ENCODE measurements at regions not wholly inside any gene's neighbourhood (a gene's known extent, or its start where the extent isn't known, plus 50 kb on each side); places are given as distances from the start of the nearest gene placed in this dataset.

DNA sequence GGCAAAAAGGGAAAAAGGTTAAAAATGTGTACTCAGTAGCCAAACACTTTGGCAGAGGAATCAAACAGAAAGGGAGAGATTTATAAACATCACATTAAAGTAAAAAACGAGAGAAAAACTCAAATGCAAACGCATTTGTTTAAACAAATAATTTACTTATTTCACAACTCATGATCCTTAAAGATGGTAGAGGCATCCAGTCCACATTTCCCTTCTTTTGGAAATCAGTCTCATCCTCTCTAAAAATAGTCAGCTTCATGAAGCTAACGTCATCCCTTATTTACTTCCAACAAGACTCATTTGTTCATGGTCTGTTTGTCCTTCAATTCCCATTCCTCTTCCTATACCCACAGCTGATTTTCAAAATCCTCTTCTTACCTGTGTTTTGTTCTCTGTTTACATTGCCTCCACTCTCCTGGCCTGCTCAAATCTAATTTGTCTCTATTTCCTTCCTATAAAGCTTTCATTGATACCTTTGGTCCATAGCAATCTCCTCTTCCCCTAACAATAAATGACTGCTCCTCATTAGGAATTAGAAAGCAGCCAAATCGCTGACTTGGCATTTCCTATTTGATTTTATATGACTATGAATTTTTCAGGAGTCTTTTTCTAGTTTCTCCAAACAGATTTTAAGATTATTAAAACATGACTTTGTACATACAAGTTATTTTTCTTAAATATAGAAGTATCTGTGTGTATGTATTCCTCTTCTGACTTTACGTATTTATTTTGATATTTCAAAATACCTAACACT lies 805.3 kb downstream of the TLE1 start:
- DNase-seq, result no peak

- DNase-seq, result no peak
Measured at GRCh38 chr9:80883426-80883825, 805.9 kb downstream of the TLE1 start.

- no peak for DNase-seq
Measured at GRCh38 chr9:80881940-80882339, 807.4 kb downstream of the TLE1 start.

DNA sequence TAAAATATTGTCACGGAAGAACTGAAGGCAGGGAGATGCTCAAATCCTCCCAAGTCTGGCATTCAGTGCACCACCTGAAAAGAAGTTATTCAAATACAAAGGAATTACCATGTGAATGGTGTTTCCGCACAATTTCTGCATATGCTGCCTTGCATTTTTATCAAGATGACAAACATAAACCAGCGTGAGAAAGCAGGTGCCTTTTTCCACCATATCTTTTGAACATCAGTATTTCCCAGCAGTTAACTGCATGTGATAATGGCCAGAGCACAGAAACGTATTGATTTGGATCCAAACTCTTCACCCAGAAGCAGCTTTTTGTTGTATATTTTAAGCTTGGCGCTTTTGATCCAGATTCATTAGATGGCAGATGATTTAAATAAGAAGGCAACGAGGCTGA lies 808.0 kb downstream of the TLE1 start:
- DNase-seq, result no peak

DNA sequence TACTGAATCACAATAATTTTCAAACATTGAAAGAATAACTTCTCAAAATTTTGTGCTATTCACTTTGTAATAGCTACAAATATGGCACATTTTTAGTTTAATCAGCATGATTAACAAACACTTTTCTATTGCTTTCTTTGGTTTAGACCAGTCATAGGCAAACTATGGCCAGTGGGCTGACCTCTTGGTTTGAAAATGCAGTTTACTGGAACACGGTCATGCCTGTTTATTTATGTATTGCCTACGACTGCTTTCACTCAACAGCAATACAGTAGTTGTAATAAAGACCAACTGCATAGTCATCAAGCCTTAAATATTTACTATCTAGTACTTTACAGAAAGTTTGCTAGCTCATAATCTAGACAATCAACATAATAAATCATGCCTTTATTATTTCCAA lies 810.8 kb downstream of the TLE1 start:
- no peak for DNase-seq

- no peak for DNase-seq
Measured at GRCh38 chr9:80875947-80876346, 813.4 kb downstream of the TLE1 start.

DNA sequence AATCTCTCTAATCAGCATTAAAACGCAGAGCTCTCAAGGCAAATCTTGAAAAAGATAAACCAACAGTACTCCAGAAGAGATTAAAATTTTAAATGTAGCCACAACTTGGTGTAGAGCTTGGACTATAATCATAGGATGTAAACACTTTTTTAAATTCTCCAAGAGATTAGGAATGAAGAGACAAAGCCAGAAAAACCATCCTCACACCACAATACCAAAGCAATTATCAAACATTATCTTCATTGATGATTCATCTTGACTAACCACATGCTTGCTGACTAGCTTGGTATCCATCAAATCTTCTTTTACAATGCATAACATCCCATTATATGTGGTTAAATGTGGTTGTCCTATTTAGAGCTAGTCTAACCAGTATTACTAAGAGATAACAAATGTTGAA lies 815.1 kb downstream of the TLE1 start:
- no peak for DNase-seq

GRCh38 chr9:80873861-80874260 lies 815.5 kb downstream of the TLE1 start:
- no peak for DNase-seq

DNA sequence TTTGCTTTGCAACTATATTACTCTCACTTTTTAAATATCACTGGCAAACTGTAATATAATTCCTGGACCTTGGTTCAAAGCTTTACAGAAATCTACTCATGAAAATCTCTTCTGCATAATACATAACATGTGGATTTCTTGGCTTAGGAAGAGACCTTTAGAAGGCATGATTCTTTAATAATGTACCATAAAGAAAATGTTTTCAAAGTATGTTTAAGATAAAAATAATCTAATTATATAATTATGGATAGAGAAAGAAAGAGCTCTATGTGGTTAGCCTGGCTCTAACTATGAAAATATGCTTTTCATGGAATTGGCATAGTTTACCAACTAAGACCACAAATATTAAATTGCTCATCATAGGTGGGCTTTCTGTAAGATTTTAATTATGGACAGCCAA lies 817.8 kb downstream of the TLE1 start:
- no peak for DNase-seq

GRCh38 chr9:80867731-80868130 lies 821.6 kb downstream of the TLE1 start:
- no peak for DNase-seq

GRCh38 chr9:80866576-80867227 lies 822.6 kb downstream of the TLE1 start:
- no peak for DNase-seq

DNA sequence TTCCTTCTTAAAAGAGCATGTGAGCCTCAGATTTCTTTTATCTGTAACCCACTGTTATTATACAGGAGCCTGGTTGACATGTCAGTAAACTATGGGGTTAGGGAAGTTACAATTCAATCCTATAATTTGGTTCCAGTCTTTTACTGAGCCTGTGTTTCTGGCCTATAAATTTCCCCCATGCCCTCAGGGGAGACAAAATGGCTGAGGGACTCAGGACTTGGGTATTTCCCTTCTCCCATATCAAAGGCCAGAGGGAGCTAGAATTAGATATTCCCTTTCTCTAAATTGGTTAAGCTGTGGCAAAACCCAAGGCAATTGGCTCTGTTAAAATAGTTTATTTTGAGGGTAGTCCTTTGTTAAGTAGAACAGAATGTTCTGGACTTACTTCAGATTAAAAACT lies 823.2 kb downstream of the TLE1 start:
- no peak for DNase-seq

- DNase-seq, result peak; percentile 6
Measured at GRCh38 chr9:80843028-80843427, 846.3 kb downstream of the TLE1 start.

DNA sequence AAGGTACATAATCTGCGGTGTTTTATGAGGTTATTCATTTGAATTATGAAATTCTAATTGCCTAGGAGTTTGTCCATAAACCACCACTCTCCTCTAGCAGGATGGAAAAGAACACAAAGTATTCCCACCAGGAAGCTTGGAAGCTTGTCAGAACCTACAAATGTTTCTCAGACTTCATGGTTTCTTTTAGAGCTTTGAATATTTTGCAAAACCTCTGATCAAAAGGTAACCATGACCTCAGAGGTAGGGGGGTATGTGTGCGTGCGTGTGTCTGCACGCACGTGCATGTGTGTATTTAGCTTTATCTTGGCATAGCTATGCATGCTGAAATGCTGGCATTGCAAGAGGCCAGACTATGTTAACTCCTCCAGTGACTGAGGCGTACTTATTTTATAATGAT lies 847.0 kb downstream of the TLE1 start:
- no peak for DNase-seq

GRCh38 chr9:80841888-80842287 lies 847.5 kb downstream of the TLE1 start:
- no peak for DNase-seq

DNA sequence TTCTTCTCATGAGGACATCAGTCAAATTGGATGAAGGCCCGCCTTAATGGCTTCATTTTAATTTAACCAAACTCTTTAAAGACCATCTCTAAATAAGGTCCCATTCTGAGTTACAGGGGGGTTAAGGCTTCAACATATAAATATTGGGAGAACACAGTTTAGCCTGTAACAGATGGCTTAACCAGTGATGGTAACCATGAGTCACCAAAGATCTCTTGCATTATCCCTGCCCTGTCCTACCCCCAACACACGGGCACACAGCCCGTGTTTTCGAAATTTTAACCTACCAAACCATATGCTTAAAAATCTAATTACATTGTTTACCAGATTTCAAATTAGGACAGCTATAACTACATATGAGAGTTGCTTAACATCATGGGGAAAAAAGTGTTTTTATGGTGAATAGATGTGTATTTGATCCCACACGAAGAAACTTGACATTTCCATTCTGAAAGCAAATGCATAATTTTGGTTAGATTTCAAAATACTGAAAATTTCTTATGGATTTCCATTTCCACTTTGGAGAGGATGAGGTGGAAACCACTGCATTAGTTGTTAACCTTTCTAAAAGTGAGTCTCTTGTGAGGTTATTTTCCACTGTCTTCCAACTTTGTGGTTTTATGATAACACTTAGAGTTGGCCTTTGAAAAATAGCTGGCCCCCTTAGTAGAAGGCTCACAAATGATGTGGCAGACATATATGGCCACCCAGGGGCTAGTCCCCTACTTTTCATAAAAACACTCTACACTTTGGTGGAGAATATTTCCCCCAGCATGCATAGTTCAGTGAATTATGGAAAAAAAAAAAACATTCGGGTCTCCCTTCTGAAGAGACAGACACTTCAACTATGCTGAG lies 849.3 kb downstream of the TLE1 start:
- peak; percentile 98 for DNase-seq

- no peak for DNase-seq
Measured at GRCh38 chr9:80836013-80836412, 853.3 kb downstream of the TLE1 start.

DNA sequence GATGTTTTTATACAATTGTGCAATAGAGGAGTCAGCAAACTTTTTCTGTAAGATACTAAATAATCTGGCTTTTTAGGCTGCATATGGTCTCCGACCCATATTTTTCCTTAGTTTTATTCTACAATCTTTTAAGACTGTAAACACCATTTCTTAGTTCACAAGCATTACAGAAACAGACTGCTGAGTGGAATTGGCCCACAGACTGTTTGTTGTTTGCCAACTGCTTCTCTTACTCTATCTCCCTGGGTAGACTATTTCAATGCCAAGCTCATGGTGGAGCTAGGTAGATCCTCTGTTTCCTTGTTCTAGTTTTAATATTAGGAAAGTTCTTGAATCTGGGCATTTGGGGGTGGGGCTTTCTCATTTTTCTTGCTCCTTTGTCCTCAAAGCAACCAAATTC lies 857.6 kb downstream of the TLE1 start:
- no peak for DNase-seq

DNA sequence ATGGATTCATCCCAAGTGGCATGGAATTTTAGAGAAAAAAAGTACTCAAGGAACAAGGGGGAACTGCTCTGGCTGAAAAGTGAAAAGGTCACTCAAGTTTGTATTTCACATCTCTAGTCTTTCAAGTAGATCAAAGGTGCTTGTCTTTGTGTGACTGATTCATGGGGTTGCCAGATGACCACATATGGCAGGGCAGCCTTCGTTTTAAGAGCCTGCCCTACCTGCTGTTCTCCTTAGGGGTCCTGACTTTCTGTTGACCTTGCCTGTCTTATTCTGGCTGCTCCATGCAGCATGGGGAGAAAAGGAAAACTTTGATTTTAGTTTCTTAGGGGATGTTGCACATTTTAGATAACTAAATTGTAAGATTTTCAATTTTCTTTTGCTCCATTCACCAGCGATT lies 877.7 kb downstream of the TLE1 start:
- peak; percentile 50 for DNase-seq

GRCh38 chr9:80811003-80811402 lies 878.3 kb downstream of the TLE1 start:
- DNase-seq, result no peak

- no peak for DNase-seq
Measured at GRCh38 chr9:80806671-80807070, 882.7 kb downstream of the TLE1 start.

GRCh38 chr9:80804873-80805272 lies 884.5 kb downstream of the TLE1 start:
- no peak for DNase-seq

GRCh38 chr9:80797831-80798688 lies 891.3 kb downstream of the TLE1 start:
- DNase-seq, result peak; percentile 97
